ENCODE measurements at regions not wholly inside any gene's neighbourhood (a gene's known extent, or its start where the extent isn't known, plus 50 kb on each side); places are given as distances from the start of the nearest gene placed in this dataset.

DNA sequence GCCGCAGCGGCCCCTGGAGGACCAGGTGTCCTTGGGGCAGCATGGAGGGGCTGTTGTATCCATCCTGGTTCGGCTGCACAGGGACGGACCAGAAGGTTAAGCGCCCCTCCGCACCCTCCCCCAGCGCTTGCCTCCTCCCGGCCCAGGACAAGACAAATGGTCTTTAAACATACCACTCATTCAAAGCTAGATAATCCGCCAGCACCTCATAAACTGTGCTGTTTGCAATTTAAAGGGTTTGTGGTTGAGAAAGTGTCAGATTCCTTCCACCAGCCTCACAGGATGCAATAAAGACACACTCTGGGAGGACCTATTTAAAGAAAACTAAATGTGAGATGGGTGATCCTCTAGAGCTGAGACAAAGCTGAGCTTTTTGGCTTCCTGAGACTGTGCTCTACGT lies 426.2 kb upstream of the EEF2KMT start:
- TF ChIP-seq, protein P1, sequence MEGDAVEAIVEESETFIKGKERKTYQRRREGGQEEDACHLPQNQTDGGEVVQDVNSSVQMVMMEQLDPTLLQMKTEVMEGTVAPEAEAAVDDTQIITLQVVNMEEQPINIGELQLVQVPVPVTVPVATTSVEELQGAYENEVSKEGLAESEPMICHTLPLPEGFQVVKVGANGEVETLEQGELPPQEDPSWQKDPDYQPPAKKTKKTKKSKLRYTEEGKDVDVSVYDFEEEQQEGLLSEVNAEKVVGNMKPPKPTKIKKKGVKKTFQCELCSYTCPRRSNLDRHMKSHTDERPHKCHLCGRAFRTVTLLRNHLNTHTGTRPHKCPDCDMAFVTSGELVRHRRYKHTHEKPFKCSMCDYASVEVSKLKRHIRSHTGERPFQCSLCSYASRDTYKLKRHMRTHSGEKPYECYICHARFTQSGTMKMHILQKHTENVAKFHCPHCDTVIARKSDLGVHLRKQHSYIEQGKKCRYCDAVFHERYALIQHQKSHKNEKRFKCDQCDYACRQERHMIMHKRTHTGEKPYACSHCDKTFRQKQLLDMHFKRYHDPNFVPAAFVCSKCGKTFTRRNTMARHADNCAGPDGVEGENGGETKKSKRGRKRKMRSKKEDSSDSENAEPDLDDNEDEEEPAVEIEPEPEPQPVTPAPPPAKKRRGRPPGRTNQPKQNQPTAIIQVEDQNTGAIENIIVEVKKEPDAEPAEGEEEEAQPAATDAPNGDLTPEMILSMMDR (IDR thresholded peaks at IDR 0.05; ENCODE audit: low read depth, low read length): no peak
- TF ChIP-seq, protein P2, sequence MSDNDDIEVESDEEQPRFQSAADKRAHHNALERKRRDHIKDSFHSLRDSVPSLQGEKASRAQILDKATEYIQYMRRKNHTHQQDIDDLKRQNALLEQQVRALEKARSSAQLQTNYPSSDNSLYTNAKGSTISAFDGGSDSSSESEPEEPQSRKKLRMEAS (IDR thresholded peaks at IDR 0.05; ENCODE audit: low read depth, low read length): no peak
- no peak for TF ChIP-seq POLR2A (IDR thresholded peaks at IDR 0.05; ENCODE audit: extremely low read depth, insufficient read length)
